ENCODE measurements at regions not wholly inside any gene's neighbourhood (a gene's known extent, or its start where the extent isn't known, plus 50 kb on each side); places are given as distances from the start of the nearest gene placed in this dataset.

GRCh38 chr1:217076902-217077301, 353.7 kb upstream of the ESRRG start:
- DNase-seq (ENCODE audit: insufficient read length) (no peak), FAIRE-seq (no peak)
- TF ChIP-seq POLR2AphosphoS5 (IDR thresholded peaks at IDR 0.05; ENCODE audit: low read depth, low read length) (no peak), POLR2A (IDR thresholded peaks at IDR 0.05; ENCODE audit: low read depth, low read length) (no peak), TAF1 (IDR thresholded peaks at IDR 0.05; ENCODE audit: borderline replicate concordance, low read depth, low read length) (no peak)

- DNase-seq (ENCODE audit: insufficient read length) (no peak), FAIRE-seq (no peak)
- TF ChIP-seq POLR2A (IDR thresholded peaks at IDR 0.05; ENCODE audit: low read depth, low read length) (no peak), POLR2AphosphoS5 (IDR thresholded peaks at IDR 0.05; ENCODE audit: low read depth, low read length) (no peak), TAF1 (IDR thresholded peaks at IDR 0.05; ENCODE audit: borderline replicate concordance, low read depth, low read length) (no peak)
Measured at GRCh38 chr1:217072926-217073325, 349.7 kb upstream of the ESRRG start.

DNA sequence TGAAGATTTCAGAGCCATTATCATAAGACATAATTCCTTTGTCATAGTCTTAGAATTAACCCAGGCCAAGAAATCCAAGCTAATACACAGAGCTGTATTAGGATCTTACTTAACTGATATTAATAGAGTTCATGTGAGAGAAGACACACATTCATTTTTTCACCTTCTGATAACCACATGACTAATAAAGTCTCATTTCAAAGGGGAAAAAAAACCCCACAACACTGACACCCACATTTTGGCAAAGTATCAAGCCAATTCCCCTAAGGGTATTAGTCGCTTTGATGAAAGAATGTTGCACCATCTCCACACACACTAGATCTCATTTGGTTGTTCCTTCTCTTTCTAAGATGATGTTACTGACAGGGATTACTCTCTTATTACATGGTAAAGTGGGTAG, 344.4 kb upstream of the ESRRG start:
- DNase-seq (ENCODE audit: insufficient read length) = no peak
- FAIRE-seq = no peak
- TF ChIP-seq POLR2A (IDR thresholded peaks at IDR 0.05; ENCODE audit: low read depth, low read length) (no peak), POLR2AphosphoS5 (IDR thresholded peaks at IDR 0.05; ENCODE audit: low read depth, low read length) (no peak), TAF1 (IDR thresholded peaks at IDR 0.05; ENCODE audit: borderline replicate concordance, low read depth, low read length) (no peak)

DNA sequence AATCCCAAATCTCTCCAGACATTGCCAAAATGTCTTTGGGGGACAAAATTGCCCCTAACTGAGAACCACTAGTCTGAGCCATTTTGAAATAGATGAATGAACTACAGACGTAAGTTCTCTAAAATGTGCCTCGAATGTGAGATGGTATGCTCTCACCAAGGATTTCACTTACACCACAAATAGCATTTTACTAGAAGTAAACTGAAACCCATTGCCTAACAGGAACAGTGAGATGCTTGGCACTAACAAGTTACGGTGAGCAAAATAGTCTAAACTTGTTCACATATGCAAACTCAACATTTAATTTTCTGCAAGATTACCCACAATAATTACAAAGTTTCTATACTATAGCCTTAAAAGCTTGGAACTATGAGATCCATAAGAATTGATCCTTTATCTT, 343.6 kb upstream of the ESRRG start:
- FAIRE-seq = no peak
- DNase-seq (ENCODE audit: insufficient read length) = no peak
- no peak for TF ChIP-seq TAF1 (IDR thresholded peaks at IDR 0.05; ENCODE audit: borderline replicate concordance, low read depth, low read length)
- TF ChIP-seq POLR2A (IDR thresholded peaks at IDR 0.05; ENCODE audit: low read depth, low read length) = no peak
- no peak for TF ChIP-seq POLR2AphosphoS5 (IDR thresholded peaks at IDR 0.05; ENCODE audit: low read depth, low read length)

- DNase-seq (ENCODE audit: insufficient read length) (no peak), FAIRE-seq (no peak)
- TF ChIP-seq POLR2A (IDR thresholded peaks at IDR 0.05; ENCODE audit: low read depth, low read length) (no peak), TAF1 (IDR thresholded peaks at IDR 0.05; ENCODE audit: borderline replicate concordance, low read depth, low read length) (no peak), POLR2AphosphoS5 (IDR thresholded peaks at IDR 0.05; ENCODE audit: low read depth, low read length) (no peak)
Measured at GRCh38 chr1:217063172-217063908, 340.1 kb upstream of the ESRRG start.

DNA sequence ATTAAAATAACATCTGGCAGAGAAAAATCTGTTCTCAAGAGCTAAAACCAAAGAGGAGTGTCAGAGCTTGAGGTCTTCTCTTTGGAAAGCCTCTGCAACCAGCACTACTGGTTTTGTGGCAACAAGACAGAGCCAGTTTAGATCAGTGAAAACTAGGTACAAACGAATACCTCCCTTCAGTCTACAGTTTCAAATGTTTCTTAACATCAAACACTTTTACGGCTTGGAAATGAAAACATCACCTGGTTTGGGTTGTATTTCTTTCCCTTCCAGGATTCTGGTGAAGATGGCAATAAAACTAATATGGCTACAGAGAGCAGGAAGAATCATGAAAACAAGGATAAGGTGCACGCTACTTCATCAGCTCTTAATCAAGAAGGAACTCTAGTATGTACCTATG, 339.4 kb upstream of the ESRRG start:
- no peak for DNase-seq (ENCODE audit: insufficient read length)
- FAIRE-seq = no peak
- TF ChIP-seq POLR2AphosphoS5 (IDR thresholded peaks at IDR 0.05; ENCODE audit: low read depth, low read length) (no peak), TAF1 (IDR thresholded peaks at IDR 0.05; ENCODE audit: borderline replicate concordance, low read depth, low read length) (no peak), POLR2A (IDR thresholded peaks at IDR 0.05; ENCODE audit: low read depth, low read length) (no peak)

- TF ChIP-seq POLR2A (IDR thresholded peaks at IDR 0.05; ENCODE audit: low read depth, low read length) = no peak
- no peak for TF ChIP-seq POLR2AphosphoS5 (IDR thresholded peaks at IDR 0.05; ENCODE audit: low read depth, low read length)
- no peak for DNase-seq (ENCODE audit: insufficient read length)
- no peak for FAIRE-seq
Measured at GRCh38 chr1:217059401-217059800, 336.2 kb upstream of the ESRRG start.

DNA sequence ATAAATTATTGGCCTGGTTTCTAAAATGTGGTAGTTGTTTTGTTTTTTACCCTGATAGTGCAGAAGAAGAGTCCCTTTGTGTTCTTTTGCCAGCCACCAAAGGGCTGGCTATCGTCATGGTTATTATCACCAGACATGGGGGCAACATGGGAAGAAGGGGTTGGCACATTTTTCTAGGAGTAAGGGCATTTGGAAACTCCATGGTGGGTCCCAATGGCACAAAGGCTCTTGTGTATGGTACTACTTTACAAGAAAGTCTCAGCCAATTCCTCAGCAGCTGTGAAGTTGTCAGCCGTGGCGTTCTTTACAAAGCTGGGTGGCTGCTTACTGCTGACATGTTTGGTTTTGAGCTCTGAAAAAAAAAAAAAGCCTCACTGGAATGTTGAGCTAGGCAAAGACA, 330.4 kb upstream of the ESRRG start:
- no peak for DNase-seq (ENCODE audit: insufficient read length)
- TF ChIP-seq POLR2AphosphoS5 (IDR thresholded peaks at IDR 0.05; ENCODE audit: low read depth, low read length) = no peak
- no peak for TF ChIP-seq POLR2A (IDR thresholded peaks at IDR 0.05; ENCODE audit: low read depth, low read length)
- no peak for TF ChIP-seq TAF1 (IDR thresholded peaks at IDR 0.05; ENCODE audit: borderline replicate concordance, low read depth, low read length)
- no peak for FAIRE-seq

DNA sequence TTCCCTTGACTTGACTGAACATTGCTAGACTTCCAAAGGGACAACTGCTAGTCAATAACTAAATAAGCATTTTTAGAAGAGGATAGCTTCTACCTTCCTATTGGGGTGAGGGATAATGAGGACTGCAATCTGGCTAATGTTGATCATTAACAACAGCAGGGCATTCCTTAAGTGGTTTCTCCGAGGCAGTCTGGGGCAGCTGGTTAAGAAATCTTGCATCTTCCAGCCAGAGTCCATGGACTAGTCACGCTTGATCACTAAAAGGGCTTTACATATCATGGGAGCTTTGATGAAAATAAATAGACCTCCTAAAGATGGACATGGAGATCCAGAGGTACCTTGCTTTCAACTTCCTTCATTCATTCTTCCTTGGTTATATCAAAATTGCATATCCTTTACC, 329.4 kb upstream of the ESRRG start:
- no peak for DNase-seq (ENCODE audit: insufficient read length)

GRCh38 chr1:217052196-217052595, 329.0 kb upstream of the ESRRG start:
- DNase-seq (ENCODE audit: insufficient read length) (no peak), FAIRE-seq (no peak)
- TF ChIP-seq TAF1 (IDR thresholded peaks at IDR 0.05; ENCODE audit: borderline replicate concordance, low read depth, low read length) (no peak), POLR2AphosphoS5 (IDR thresholded peaks at IDR 0.05; ENCODE audit: low read depth, low read length) (no peak), POLR2A (IDR thresholded peaks at IDR 0.05; ENCODE audit: low read depth, low read length) (no peak)

More for the DNA sequence above, 329.4 kb upstream of the ESRRG start:
- FAIRE-seq = no peak
- TF ChIP-seq TAF1 (IDR thresholded peaks at IDR 0.05; ENCODE audit: borderline replicate concordance, low read depth, low read length) = no peak
- TF ChIP-seq POLR2AphosphoS5 (IDR thresholded peaks at IDR 0.05; ENCODE audit: low read depth, low read length) = no peak
- TF ChIP-seq POLR2A (IDR thresholded peaks at IDR 0.05; ENCODE audit: low read depth, low read length) = no peak

GRCh38 chr1:217049721-217050120, 326.5 kb upstream of the ESRRG start:
- no peak for TF ChIP-seq POLR2A (IDR thresholded peaks at IDR 0.05; ENCODE audit: low read depth, low read length)
- TF ChIP-seq TAF1 (IDR thresholded peaks at IDR 0.05; ENCODE audit: borderline replicate concordance, low read depth, low read length) = no peak
- no peak for TF ChIP-seq POLR2AphosphoS5 (IDR thresholded peaks at IDR 0.05; ENCODE audit: low read depth, low read length)
- FAIRE-seq = no peak
- DNase-seq (ENCODE audit: insufficient read length) = no peak

GRCh38 chr1:217049081-217049480, 325.9 kb upstream of the ESRRG start:
- TF ChIP-seq POLR2A (IDR thresholded peaks at IDR 0.05; ENCODE audit: low read depth, low read length) (no peak), POLR2AphosphoS5 (IDR thresholded peaks at IDR 0.05; ENCODE audit: low read depth, low read length) (no peak), TAF1 (IDR thresholded peaks at IDR 0.05; ENCODE audit: borderline replicate concordance, low read depth, low read length) (no peak)
- FAIRE-seq = no peak
- DNase-seq (ENCODE audit: insufficient read length) = no peak

Data from GM12892 (cell line).